ENCODE measurements at regions not wholly inside any gene's neighbourhood (a gene's known extent, or its start where the extent isn't known, plus 50 kb on each side); places are given as distances from the start of the nearest gene placed in this dataset.
"Not testable (repeated sequence)": the region's sequence is repeated elsewhere in the genome, so short reads cannot be mapped to it uniquely, and the experiment has no call there.

DNA sequence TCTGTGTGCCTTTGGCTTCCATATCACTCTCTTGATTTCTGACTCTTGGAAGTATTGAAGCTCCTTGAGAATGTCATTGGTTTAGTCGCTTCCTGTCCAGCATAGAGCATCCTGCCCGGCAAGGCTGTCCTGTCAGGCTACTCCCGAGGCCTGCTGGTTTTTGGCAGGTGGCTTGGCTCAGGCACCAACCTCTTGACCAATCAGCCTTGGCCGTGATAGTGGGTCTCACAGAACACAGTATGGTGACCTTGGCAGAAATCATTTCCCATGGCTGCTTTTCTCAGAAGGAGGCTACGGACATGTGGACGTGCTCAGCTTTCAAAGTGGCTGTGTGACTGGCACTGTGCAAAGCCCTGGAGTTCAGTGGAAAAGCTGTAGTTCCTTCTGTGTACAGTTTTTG, 516.9 kb downstream of the REEP3 start:
- DNase-seq, result no peak

DNA sequence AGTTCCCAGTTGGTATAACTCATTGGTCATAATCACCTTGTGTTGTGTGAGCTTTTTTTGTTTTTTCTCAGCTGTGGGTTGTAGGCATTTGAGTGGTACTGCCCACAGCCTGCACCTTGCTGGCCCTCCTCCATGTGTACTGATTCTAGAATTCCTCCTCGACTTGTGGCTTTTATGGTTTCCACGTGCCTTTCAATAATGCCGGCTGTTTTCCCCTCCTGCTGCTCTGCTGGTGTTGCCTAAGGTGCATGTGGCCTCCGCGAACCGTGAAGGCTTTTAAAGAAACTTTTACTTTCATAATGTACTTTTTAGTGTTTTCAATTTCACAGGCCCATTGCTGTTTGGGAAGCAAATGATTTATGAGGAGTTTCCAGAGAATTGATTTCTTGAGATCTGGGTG, 518.0 kb downstream of the REEP3 start:
- no peak for DNase-seq

DNA sequence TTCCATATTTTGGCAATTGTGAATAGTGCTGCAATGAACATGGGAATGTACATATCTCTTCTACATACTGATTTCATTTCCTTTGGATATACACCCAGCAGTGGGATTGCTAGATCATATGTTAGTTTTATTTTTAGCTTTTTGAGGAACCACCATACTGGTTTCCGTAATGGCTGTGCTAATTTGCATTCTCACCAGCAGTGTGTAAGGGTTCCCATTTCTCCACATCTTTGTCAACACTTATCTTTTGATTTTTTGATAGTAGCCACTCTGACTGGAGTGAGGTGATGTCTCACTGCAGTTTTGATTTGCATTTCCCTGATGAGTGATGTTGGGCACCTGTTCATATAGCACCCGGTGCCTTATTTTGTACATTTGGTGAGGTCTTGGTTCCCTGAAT, 519.6 kb downstream of the REEP3 start:
- peak in 1 of 2 donors; percentile 1 for DNase-seq

DNA sequence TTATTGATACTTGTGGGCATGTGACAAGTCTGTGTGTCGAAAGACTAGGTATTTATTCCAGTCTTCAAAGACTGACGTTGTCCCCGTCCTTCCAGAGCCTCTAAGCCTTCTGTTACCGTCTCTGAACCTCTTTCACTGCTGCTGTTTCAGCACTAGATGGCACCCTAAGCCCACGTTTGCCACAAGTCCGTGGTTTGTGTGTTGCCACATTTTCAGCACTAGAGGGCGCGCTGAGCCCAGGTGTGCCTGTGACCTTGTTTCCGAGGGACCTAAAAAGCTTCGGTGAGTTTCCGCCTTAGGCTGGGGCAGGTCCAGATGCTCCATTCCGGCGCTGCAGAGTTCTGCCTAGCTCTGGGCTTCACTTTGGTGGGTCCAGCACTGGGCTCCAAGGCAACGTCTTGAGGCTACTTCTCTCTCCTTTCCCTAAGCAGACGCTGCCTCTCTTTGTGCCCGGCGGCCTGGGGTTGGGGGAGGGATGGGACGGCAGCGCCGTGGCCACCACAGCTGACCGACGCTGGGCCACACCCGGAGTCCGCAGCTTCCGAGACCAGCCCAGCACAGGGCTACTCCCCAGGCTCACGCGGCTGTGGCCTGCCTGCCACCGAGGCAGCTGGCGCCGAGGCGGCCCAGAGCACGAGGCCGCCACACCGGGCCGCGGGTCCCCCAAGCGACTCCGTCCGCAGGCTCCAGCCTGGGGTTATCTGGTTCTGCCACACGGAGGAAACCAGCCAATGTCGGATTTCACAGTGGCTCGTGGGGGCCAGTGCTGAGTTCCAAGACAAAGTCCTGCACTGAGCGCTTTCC, 520.2 kb downstream of the REEP3 start:
- peak; percentile 86 to 88 for DNase-seq

DNA sequence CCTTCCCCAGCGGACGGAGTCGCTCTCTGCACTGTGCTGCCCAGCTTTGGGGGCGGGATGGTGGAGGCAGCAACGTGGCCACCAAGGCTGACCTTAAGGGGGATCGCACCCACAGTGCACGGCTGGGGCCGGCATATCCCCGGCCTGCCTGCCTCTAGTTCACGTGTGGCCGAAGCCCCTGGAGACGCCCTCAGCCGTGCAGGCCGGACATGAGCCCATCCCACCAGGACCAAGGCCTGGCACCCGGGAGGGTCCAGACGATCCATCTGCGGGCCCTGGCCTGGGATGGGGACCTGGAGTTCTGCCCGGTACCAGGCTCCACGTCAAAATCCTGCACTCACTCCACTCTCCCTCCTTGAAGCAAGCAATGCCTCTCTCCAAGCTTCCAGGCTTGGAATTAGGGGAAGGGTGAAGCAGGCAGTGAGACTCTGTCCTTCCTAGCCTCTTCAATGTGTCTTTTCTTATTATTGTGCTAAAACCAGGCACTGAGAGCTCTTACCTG, 520.8 kb downstream of the REEP3 start:
- no peak for DNase-seq

DNA sequence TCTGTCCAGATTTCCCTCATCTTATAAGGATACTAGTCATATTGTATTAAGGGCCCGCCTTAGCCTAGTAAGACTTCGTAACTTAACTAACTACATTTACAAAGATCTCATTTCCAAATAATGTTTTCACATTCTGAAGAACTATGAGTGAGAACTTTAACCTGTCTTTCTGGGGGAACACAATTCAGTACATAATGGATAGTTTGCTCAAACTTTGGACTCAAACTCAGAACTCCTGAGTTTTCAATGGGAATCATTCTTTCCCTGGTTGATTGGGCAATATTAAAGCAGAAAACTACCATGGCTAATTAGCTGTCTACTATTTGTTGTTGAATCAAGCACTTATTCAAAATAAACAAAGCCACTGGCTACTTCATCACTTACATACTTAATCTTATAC, 522.9 kb downstream of the REEP3 start:
- DNase-seq, result no peak

DNA sequence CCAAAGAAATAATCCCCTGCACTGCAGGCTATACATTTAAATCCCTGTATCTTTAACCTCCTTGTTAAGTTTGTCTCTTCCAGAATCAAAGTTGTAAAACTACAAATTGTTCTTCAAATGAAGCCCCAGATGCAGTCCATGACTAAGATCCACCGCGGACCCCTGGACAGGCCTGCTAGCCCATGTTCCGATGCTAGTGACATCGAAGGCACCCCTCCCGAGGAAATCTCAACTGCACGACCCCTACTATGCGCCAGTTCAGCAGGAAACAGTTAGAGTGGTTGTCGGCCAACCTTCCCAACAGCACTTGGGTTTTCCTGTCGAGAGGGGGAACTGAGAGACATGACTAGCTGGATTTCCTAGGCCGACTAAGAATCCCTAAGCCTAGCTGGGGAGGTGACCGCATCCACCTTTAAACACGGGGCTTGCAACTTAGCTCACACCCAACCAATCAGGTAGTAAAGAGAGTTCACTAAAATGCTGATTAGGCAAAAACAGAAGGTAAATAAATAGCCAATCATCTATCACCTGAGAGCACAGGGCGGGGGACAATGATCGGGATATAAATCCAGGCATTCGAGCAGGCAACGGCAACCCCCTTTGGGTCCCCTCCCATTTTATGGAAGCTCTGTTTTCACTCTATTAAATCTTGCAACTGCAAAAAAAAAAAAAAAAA, 523.9 kb downstream of the REEP3 start:
- DNase-seq, result not testable (repeated sequence)

DNA sequence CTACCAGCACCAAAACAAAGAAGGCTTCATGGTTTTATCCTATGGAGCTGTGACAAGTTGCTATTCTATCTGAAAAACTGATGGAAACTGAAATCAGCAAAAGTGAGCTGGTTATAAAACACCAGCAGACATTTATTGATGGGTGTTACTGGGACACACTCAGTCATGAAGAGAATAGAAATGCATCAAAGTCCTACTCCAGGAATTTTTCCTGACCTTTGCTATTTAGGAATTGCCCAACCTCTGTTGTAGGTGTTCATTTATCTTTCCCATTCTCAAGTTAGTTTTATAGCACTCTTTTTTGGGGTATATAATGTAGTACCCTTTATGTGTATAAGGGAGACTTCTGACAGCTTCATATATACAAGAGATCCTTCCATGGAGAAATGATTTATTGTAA, 533.2 kb downstream of the REEP3 start:
- no peak for DNase-seq

DNA sequence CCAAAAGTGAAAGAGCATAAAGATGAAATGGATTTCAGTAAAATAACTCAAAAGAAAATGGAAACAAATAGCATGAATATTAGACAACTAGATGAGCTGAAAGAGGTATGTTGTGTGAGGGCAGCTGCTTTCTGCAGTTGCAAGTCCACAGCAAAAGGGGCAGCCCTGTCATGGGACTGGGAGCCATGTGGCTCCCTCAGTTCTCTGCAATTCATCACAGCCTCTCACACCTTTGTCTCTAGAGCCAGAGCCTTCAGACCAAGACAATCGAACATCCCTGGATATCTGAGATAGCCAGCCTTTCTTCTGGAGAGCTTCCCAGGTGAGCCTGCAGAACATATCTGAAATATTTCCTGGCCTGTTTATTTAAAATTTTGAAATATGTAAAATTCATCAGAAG, 538.7 kb downstream of the REEP3 start:
- DNase-seq, result no peak

DNA sequence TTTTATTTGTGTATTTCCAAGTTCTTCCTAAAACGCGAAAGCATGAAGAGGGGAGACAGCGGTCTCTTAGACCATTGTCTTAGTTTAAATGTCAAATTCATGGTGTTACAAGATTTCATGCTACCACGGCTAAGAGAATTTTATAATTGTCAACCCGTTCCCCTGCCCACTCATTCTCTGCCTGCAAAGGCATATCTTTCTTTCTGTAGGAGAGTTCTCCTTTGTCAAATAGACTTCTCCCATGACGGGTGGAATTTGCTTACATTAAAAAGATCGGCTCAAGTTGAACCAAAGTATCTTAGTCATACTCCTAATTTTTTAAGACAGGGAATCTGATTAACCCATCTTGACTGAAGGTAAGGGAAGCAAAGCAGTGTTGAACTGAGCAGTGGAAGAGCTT, 539.2 kb downstream of the REEP3 start:
- no peak for DNase-seq

DNA sequence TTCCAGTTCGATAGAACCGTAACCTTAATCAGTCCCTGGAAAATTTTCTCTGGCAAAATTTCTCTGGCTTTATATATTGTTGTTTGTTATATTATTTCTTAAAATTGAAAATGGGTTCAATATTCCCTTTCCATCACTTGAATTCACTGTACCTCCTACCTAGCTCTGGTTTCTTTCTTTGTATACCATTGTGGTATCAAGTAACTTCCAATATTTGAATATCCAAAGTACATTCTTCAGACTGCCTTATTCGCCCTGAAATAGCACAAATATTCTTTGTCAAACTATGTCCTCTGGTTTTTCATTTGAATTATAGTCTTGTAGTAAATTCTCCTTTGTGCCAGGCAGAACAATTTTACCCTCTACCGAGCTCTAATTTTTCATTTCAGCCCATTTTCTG, 541.6 kb downstream of the REEP3 start:
- no peak for DNase-seq

DNA sequence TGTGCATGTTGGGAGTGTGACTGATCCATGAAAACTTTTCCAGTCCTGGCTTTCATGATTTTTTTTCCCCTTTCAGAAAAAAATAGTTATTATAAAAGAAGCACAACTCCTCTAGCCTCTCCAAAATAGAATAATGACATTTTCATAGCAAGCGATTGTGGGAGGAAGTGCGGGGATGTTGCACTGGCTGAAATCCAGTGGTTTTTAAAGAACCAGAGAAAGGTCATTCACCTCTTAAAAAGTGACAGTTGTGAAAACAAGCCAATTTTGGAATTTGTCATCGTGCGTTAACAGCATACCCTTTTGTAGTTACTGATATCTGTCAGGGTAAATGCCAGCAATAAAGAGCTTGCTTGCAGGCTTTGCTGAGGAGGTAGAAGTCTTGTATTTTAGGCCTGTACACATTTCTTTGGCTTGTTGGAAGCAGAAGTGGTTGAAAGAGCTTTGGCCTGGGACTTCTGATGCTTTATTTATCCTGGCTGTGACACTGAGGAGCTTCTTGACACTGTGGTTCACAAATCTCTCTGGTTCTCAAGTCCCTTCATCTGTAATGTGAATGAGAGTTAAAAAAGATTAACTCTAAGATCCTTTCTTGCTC, 545.9 kb downstream of the REEP3 start:
- DNase-seq, result no peak

DNA sequence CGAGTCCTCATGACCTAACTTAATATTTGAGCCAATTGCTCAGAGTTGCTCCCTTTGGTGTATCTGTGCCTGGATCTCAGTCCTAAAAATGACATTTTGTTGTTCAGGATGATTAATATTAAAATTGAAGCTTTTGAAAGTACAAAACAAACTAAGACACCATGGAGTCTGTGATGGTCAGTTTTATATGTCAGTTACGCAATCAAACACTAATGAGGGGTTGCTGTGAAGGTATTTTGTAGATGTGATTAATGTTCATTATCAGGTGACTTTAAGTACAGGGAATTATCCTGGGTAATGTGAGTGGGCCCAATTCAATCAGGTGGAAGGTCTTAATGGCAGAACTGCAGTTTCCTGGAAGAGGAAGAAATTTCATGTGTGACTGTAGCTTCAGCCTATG, 546.7 kb downstream of the REEP3 start:
- DNase-seq, result no peak

DNA sequence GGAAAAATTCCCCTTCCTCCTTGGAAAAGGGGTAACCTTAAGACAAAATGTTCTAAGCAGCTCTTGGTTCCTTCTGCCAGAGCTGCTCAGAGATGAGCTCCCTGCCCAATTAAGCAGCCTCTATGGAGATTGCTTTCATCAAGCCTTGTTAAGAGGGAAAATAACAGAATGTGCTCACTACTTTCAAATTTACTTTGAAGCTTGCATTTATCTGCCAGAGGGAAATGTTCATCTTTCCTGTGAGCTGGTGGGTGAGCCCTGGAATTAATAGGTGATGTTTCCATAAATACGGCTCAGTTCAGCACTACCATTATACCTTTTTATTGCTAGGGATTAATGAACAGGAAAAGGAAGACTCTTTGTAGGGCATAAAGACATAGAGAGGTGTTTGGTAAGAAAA, 549.0 kb downstream of the REEP3 start:
- DNase-seq, result no peak

DNA sequence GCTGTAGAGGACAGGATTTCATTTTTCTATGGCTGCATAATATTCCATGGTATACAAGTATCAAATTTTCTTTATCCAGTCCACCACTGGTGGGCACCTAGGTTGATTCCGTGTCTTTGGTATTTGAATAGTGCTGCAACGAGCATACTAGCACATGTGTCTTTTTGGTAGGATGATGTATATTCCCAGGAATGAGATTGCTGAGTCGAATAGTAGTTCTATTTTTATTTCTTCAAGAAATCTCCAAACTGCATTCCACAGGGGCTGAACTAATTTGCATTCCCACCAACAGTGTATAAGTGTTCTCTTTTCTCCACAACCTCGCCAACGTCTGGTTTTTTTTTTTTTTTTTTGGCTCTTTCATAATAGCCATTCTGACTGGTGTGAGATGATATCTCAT, 550.0 kb downstream of the REEP3 start:
- DNase-seq, result no peak

DNA sequence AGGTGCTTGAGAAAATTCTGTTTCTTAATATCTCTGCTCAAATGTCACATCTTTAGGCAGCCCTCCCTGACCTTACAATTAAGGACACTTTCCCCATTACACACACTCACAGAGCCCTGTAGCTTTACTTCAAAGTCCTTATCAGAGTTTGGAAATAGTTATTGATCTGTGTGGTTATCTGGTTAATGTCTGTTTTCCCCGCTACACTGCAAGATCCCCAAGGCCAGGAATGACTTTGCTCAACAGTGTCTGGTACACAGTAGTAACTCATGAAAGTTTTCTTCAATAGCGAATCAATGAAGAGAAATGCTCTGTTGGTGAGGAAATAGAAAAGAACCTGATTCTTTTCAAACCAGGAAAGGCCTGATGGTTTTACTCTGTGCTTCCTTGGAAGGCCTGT, 554.4 kb downstream of the REEP3 start:
- DNase-seq, result no peak

DNA sequence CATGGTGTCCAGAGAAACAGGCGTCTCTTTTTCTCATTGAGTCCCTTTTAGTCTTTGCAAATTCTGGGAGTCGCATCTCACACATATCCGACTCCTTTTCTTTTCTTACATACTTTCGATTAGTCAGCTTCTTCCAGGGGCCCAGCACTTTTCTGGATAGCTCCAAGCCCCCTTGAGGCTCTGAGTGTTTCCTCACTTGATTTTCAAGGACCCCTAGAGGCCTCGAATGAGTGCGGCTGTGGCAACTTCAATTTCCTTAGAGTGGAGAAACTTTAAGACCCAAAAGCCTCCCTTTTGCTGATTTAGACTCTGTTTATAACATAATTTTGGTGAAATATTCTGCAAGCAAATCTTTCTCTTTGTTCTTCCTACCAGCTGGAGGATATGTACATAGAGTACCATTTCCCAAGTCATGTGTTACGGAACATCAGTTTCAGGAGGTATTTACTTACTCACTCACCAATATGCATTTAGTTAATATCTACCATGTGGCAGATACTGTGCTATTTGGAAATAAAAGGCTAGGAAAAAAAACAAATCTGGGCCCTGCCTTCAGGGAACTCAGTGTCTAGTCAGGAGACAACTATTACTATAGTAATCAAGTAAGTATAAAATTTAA, 555.2 kb downstream of the REEP3 start:
- DNase-seq, result no peak

DNA sequence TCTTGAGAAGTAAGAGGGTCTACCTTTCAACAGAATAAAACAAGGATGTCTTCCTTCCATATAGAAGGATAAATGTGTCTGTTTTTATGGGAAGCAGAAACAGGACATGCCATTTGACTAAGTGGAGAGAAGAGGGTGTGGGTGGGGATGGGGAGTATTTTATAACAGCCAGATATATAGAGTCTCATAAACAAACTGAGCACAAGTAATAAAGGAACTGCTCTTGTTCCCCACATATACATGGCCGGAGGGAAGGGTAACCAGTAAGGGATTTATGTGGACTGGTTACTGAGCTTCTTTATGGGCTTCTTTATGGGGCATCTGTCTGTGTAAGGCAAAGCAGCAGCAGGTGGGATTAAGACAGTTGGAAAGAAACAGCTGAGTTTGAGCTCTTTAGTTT, 558.1 kb downstream of the REEP3 start:
- DNase-seq, result no peak

DNA sequence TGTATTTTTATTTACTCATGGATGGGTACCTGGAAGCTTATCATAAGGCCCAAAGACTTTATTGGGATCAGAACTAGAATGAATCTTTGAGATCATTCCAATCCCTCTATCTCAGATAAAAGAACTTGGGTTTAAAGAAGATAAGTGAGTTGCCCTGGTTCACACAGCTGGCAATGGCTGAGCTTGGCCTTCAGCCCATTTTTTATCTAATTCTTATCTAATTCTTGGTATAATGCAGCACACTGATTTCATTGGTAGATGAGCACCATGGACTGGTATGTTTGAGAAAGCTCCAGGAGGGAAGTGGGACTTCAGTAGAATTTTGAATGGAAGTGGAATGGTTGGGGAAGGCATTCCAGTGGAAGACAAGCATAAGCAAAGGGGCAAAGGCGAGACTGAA, 558.9 kb downstream of the REEP3 start:
- no peak for DNase-seq

DNA sequence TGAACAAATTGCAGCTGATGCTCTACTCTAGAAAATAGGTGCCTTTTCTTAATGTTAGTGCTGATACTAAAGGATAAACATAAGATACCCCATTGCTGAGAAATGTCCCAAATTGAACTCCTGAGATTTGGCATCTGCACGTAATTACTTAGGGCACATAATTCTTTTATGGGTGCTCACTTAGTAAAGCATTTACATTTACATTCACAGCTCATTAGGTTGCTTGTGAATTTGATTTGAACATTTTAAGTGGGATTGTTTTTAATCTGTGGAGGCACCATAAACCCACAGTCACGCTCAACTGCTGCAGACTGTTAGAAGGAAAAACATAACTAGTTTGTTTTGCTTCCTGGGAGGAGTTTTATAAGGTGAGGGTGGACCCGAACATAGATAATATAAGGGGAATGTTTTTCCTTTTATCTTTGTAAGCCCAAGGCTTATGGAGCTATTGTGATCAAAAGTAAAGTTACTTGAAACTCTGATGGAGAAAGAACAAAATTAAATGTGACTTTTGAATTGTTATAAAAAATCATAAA, 560.8 kb downstream of the REEP3 start:
- no peak for DNase-seq

DNA sequence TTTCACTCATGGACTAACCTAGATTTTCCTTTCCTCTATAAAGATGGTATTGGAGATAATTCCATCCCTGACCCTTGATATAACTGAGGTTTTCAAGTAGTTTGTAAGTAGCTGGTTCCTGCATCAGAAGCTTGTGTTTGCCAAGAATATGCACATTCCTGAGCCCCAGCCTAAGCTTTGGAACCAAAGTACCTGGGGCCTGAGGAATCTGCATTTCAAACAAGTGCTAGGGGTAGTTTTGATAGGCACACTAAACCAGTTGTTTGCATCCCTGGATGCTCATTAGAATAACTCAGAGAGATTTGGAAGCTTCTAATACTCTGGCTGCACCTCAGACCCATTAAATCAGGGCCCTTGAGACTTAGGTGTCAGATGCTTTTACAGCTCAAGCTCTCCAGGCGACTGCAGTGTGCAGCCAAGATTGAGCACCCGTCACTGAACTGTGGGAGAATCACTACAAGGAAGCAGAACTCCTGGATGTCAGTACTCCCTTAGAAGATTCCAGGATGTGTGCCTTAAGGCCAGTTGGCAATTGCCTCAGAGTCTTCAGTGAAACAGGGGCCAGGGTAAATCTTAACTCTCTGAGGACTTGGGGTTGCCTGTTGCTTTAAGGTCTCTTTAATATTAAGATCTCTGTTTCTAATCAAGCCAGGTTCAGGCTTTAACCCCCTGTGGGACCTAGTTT, 565.0 kb downstream of the REEP3 start:
- DNase-seq, result no peak

DNA sequence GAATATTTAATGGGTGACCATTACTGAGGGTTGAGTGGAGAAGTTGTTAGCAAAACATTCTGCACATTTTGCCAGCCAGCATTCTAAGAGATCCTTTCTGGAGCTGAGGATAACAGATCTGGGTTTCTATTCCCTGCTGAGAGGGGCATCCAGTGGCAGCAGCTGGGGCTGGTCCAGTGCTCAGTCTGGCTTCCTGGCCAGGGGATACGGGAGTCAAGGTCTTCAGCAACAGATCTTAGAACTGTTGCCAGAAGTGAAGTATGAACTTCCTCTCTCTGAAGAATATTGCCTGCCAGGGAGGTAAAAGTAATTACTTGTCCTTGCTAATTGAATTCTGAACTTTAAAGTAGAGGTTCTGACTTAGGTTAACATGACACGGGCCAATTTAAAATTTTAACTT, 568.4 kb downstream of the REEP3 start:
- no peak for DNase-seq

DNA sequence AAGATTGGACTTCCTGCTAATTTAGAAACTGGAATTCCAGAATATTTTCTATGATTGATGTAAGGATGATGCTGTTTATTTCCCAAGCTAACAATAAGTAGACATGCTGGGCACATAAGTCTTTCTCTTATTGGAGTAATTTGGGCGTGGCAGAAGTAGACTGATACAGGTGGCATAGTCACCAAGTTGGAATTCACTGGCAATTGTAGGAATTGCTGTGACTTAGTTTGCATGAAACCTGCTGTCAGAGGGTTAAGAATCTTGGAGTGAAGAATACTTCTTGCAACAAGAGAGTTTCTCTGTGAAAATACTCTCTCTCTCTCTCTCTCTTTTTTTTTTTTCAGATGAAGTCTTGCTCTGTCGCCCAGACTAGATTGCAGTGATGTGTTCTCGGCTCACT, 569.7 kb downstream of the REEP3 start:
- DNase-seq, result no peak
